OCI-LY1 (cell line): ENCODE measurements at regions not wholly inside any gene's neighbourhood (a gene's known extent, or its start where the extent isn't known, plus 50 kb on each side); places are given as distances from the start of the nearest gene placed in this dataset.

Source experiments
- CTCF ChIP-seq: fragments of 200-600 bp; sonication (generic), shearing (Covaris generic); IDR thresholded peaks from 2 replicates; pipeline ENCODE4 v1.5.1; 2017; ENCODE audit warnings: mild to moderate bottlenecking, antibody characterized with exemption, low read length, moderate library complexity, mixed read lengths
- EZH2 ChIP-seq: fragments of 200-600 bp; sonication (generic), shearing (Covaris generic); IDR thresholded peaks from 2 replicates; pipeline ENCODE4 v1.8.0; 2017; ENCODE audit warnings: borderline replicate concordance, mixed run types, mild to moderate bottlenecking, antibody characterized with exemption, low read length, moderate library complexity, mixed read lengths

GRCh38 chr12:19916196-19916753, 452.1 kb upstream of the PDE3A start:
- no peak for TF ChIP-seq EZH2
- TF ChIP-seq CTCF, result no peak
